ENCODE measurements at regions not wholly inside any gene's neighbourhood (a gene's known extent, or its start where the extent isn't known, plus 50 kb on each side); places are given as distances from the start of the nearest gene placed in this dataset.

DNA sequence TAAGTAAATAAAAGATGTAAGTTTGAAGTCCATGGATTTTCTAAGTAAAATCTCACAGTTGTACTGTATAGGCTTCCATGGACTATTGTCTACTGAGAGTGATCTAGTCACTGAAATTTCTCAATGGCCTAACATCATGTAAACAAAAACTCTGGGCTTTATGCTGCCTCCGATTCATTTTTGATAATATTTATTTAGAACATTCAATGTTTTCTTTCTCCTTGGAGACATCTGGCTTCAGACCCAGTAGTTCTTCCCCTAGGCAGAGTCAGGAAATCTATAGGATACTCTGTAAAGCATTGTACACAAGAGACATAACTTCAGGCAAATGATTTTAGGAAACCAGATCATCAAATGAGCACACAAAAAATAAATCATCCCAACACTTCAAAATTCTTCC lies 1208.6 kb upstream of the ZEB2 start:
- TF ChIP-seq POLR2A (IDR thresholded peaks at IDR 0.05), result no peak
- no peak for TF ChIP-seq EP300 (IDR thresholded peaks at IDR 0.05)
- TF ChIP-seq CTCF (IDR thresholded peaks at IDR 0.05), result no peak
- no peak for TF ChIP-seq POLR2AphosphoS5 (IDR thresholded peaks at IDR 0.05)

All from sigmoid colon (tissue), 4 donors.